HEK293 (cell line): ENCODE measurements at regions not wholly inside any gene's neighbourhood (a gene's known extent, or its start where the extent isn't known, plus 50 kb on each side); places are given as distances from the start of the nearest gene placed in this dataset.

ENCODE experiments used
- CTCF ChIA-PET: fragments of 350-600 bp; formaldehyde crosslinking; extraction: SDS; loops from one replicate; lab custom pipeline; 2021; ENCODE audit warnings: antibody characterized with exemption; lab: Yijun Ruan, JAX
- POLR2A ChIA-PET: fragments of 300-600 bp; formaldehyde crosslinking; extraction: SDS; loops from one replicate; lab custom pipeline; 2020; ENCODE audit warnings: antibody characterized with exemption, inconsistent platforms; lab: Yijun Ruan, JAX
- H3K27ac ChIP-seq: fragments of 200-500 bp; sonication (Bioruptor generic); 2 replicates; pipeline ENCODE4 v1.5.1; 2014; ENCODE audit warnings: low read depth, low read length, control low read depth, inconsistent platforms; ENCODE audit errors: extremely low read depth
- H3K36me3 ChIP-seq, 2 experiments: fragments of 200-500 bp in 1 of 2; sonication (Bioruptor generic) in 1 of 2; 1 replicate in 1 of 2; 2 replicates in 1 of 2; pipeline ENCODE4 v1.5.1; 2014 to 2017; ENCODE audit warnings: inconsistent platforms in 2 of 2, low read length in 2 of 2; ENCODE audit not compliant: control insufficient read depth in 2 of 2, insufficient read depth in 1 of 2
- H3K4me1 ChIP-seq: fragments of 200-500 bp; sonication (Bioruptor generic); 2 replicates; pipeline ENCODE4 v1.5.1; 2014; ENCODE audit warnings: mild to moderate bottlenecking, low read length, inconsistent platforms; ENCODE audit not compliant: control insufficient read depth, insufficient read depth
- H3K4me3 ChIP-seq: 2 replicates; pipeline ENCODE4 v1.5.1; 2011; ENCODE audit warnings: low read depth, mild to moderate bottlenecking, control low read depth, low read length, moderate library complexity
- H3K9me3 ChIP-seq: fragments of 200-500 bp; sonication (Bioruptor generic); 2 replicates; pipeline ENCODE4 v1.5.1; 2014; ENCODE audit warnings: low read depth, low read length, inconsistent platforms; ENCODE audit not compliant: control insufficient read depth, insufficient read depth
- KLF1 ChIP-seq: fragments of 450-650 bp; formaldehyde crosslinking; IDR thresholded peaks from 2 replicates; pipeline ENCODE4 v1.5.1; 2016; ENCODE audit warnings: missing biosample characterization, missing genetic modification characterization
- KLF10 ChIP-seq: fragments of 450-650 bp; IDR thresholded peaks from 2 replicates; pipeline ENCODE4 v1.5.1; 2018; ENCODE audit warnings: missing biosample characterization, mild to moderate bottlenecking, missing genetic modification characterization
- KLF7 ChIP-seq: fragments of 450-650 bp; formaldehyde crosslinking; IDR thresholded peaks from 2 replicates; pipeline ENCODE4 v1.5.1; 2016; ENCODE audit warnings: missing biosample characterization, missing genetic modification characterization, borderline replicate concordance
- SCRT1 ChIP-seq: fragments of 450-650 bp; formaldehyde crosslinking; IDR thresholded peaks from 2 replicates; pipeline ENCODE4 v1.5.1; 2016; ENCODE audit warnings: missing biosample characterization, missing genetic modification characterization, borderline replicate concordance
- ZNF10 ChIP-seq: fragments of 450-650 bp; formaldehyde crosslinking; IDR thresholded peaks from 2 replicates; pipeline ENCODE4 v1.5.1; 2017; ENCODE audit warnings: missing biosample characterization, missing genetic modification characterization
- ZNF174 ChIP-seq: fragments of 450-650 bp; formaldehyde crosslinking; IDR thresholded peaks from 2 replicates; pipeline ENCODE4 v1.5.0; 2017; ENCODE audit warnings: missing biosample characterization, mild to moderate bottlenecking, missing genetic modification characterization
- ZNF223 ChIP-seq: fragments of 450-650 bp; formaldehyde crosslinking; IDR thresholded peaks from 2 replicates; pipeline ENCODE4 v1.5.1; 2016; ENCODE audit warnings: missing biosample characterization, missing genetic modification characterization
- ZNF350 ChIP-seq: fragments of 450-650 bp; formaldehyde crosslinking; IDR thresholded peaks from 2 replicates; pipeline ENCODE4 v1.5.0; 2017; ENCODE audit warnings: missing biosample characterization, mild to moderate bottlenecking, missing genetic modification characterization
- ZNF394 ChIP-seq: fragments of 450-650 bp; formaldehyde crosslinking; IDR thresholded peaks from 2 replicates; pipeline ENCODE4 v1.5.1; 2016; ENCODE audit warnings: missing biosample characterization, missing genetic modification characterization, mild to moderate bottlenecking, moderate library complexity, borderline replicate concordance
- ZNF544 ChIP-seq: fragments of 450-650 bp; formaldehyde crosslinking; IDR thresholded peaks from 2 replicates; pipeline ENCODE4 v1.5.0; 2017; ENCODE audit warnings: missing biosample characterization, missing genetic modification characterization
- ZNF610 ChIP-seq: fragments of 450-650 bp; formaldehyde crosslinking; IDR thresholded peaks from 2 replicates; pipeline ENCODE4 v1.5.1; 2016; ENCODE audit warnings: missing biosample characterization, missing genetic modification characterization, borderline replicate concordance
- ZNF624 ChIP-seq: fragments of 450-650 bp; formaldehyde crosslinking; IDR thresholded peaks from 2 replicates; pipeline ENCODE4 v1.5.1; 2017; ENCODE audit warnings: missing biosample characterization, missing genetic modification characterization
- ZSCAN23 ChIP-seq: fragments of 450-650 bp; formaldehyde crosslinking; IDR thresholded peaks from 2 replicates; pipeline ENCODE4 v1.5.1; 2016; ENCODE audit warnings: missing biosample characterization, missing genetic modification characterization
- TF ChIP-seq, protein P1 (sequence below): fragments of 450-650 bp; formaldehyde crosslinking; IDR thresholded peaks from 2 replicates; pipeline ENCODE4 v1.5.1; 2017; ENCODE audit warnings: missing biosample characterization, missing genetic modification characterization
- TF ChIP-seq, protein P2 (sequence below): fragments of 450-650 bp; formaldehyde crosslinking; IDR thresholded peaks from 2 replicates; pipeline ENCODE4 v1.5.1; 2016; ENCODE audit warnings: missing biosample characterization, missing genetic modification characterization
- TF ChIP-seq, protein P3 (sequence below): fragments of 450-650 bp; formaldehyde crosslinking; IDR thresholded peaks from 2 replicates; pipeline ENCODE4 v1.5.1; 2016; ENCODE audit warnings: missing biosample characterization, missing genetic modification characterization
- TF ChIP-seq, protein P4 (sequence below): fragments of 450-650 bp; formaldehyde crosslinking; IDR thresholded peaks from 2 replicates; pipeline ENCODE4 v1.5.1; 2016; ENCODE audit warnings: missing biosample characterization, missing genetic modification characterization, borderline replicate concordance
- TF ChIP-seq, protein P5 (sequence below): fragments of 450-650 bp; formaldehyde crosslinking; IDR thresholded peaks from 2 replicates; pipeline ENCODE4 v1.5.1; 2016; ENCODE audit warnings: missing biosample characterization, missing genetic modification characterization, low read depth

DNA sequence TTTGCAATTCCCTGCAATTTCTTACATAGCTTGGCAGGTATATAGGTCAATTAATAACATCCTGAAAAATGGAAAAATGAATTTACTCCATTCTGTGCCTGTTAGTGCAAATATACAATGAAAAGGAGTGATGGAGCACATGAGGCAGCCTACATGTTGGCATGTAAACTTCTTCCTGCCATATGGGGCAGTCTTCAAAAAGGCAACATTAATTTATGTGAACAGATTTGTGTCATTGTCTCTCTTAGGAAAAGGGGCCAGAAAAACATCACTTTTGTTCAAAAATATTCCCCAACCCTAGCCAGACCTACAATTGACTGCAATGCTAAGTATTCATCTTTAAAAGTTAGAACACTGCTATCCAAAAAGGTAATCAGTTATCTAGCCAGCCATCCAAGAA is 332.2 kb downstream of the TBC1D4 start (continued):
- TF ChIP-seq, protein P1, sequence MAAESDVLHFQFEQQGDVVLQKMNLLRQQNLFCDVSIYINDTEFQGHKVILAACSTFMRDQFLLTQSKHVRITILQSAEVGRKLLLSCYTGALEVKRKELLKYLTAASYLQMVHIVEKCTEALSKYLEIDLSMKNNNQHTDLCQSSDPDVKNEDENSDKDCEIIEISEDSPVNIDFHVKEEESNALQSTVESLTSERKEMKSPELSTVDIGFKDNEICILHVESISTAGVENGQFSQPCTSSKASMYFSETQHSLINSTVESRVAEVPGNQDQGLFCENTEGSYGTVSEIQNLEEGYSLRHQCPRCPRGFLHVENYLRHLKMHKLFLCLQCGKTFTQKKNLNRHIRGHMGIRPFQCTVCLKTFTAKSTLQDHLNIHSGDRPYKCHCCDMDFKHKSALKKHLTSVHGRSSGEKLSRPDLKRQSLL (tag by site-specific recombination): no peak
- TF ChIP-seq ZSCAN23 (tag by site-specific recombination) (no peak), ZNF174 (no peak), ZNF610 (tag by site-specific recombination) (no peak), ZNF350 (tag by site-specific recombination) (no peak), KLF1 (tag by site-specific recombination) (no peak), SCRT1 (no peak), ZNF223 (tag by site-specific recombination) (no peak), KLF10 (no peak), ZNF544 (tag by site-specific recombination) (no peak), ZNF394 (tag by site-specific recombination) (no peak)
- TF ChIP-seq, protein P2, sequence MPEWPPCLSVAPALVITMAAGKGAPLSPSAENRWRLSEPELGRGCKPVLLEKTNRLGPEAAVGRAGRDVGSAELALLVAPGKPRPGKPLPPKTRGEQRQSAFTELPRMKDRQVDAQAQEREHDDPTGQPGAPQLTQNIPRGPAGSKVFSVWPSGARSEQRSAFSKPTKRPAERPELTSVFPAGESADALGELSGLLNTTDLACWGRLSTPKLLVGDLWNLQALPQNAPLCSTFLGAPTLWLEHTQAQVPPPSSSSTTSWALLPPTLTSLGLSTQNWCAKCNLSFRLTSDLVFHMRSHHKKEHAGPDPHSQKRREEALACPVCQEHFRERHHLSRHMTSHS (tag by site-specific recombination): no peak
- TF ChIP-seq, protein P3, sequence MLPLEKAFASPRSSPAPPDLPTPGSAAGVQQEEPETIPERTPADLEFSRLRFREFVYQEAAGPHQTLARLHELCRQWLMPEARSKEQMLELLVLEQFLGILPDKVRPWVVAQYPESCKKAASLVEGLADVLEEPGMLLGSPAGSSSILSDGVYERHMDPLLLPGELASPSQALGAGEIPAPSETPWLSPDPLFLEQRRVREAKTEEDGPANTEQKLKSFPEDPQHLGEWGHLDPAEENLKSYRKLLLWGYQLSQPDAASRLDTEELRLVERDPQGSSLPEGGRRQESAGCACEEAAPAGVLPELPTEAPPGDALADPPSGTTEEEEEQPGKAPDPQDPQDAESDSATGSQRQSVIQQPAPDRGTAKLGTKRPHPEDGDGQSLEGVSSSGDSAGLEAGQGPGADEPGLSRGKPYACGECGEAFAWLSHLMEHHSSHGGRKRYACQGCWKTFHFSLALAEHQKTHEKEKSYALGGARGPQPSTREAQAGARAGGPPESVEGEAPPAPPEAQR: no peak

DNA sequence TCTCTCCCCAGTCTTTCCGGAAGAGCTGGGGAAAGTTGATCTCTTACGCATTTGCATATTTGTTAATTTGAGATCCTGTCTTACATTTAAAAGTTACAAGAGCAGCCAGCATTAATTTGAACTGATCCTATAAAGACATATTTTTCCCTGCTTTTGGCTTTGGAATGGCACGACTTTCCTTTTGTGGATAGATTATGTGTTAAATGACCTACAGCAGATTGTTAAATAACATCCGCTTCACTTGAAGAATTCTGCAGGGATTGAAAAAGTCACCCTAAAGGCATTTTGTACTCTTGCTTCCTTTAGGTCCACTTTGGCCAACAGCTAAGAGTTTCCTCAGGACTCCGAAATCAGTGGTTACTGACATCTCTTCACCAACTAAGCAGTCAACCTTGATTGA is 334.0 kb downstream of the TBC1D4 start:
- no peak overlapping the region for H3K4me3 ChIP-seq
- TF ChIP-seq, protein P4, sequence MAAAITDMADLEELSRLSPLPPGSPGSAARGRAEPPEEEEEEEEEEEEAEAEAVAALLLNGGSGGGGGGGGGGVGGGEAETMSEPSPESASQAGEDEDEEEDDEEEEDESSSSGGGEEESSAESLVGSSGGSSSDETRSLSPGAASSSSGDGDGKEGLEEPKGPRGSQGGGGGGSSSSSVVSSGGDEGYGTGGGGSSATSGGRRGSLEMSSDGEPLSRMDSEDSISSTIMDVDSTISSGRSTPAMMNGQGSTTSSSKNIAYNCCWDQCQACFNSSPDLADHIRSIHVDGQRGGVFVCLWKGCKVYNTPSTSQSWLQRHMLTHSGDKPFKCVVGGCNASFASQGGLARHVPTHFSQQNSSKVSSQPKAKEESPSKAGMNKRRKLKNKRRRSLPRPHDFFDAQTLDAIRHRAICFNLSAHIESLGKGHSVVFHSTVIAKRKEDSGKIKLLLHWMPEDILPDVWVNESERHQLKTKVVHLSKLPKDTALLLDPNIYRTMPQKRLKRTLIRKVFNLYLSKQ (tag by site-specific recombination): no peak
- TF ChIP-seq, protein P5, sequence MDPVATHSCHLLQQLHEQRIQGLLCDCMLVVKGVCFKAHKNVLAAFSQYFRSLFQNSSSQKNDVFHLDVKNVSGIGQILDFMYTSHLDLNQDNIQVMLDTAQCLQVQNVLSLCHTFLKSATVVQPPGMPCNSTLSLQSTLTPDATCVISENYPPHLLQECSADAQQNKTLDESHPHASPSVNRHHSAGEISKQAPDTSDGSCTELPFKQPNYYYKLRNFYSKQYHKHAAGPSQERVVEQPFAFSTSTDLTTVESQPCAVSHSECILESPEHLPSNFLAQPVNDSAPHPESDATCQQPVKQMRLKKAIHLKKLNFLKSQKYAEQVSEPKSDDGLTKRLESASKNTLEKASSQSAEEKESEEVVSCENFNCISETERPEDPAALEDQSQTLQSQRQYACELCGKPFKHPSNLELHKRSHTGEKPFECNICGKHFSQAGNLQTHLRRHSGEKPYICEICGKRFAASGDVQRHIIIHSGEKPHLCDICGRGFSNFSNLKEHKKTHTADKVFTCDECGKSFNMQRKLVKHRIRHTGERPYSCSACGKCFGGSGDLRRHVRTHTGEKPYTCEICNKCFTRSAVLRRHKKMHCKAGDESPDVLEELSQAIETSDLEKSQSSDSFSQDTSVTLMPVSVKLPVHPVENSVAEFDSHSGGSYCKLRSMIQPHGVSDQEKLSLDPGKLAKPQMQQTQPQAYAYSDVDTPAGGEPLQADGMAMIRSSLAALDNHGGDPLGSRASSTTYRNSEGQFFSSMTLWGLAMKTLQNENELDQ (tag by site-specific recombination): no peak
- TF ChIP-seq KLF7 (tag by site-specific recombination): no peak
- no peak for TF ChIP-seq ZNF10 (tag by site-specific recombination)
- no peak for TF ChIP-seq ZNF624 (tag by site-specific recombination)
- TF ChIP-seq, all 188 proteins: peak for 0
- ChIA-PET POLR2A (no interaction called here), CTCF (no interaction called here)
- Histone ChIP-seq H3K4me1 (no peaks in the 10 kb centered on the region), H3K27ac (no peak overlapping the region), H3K36me3 (no peaks in the 10 kb centered on the region), H3K9me3 (no peaks in the 10 kb centered on the region)
